SK-N-SH (cell line): ENCODE measurements at regions not wholly inside any gene's neighbourhood (a gene's known extent, or its start where the extent isn't known, plus 50 kb on each side); places are given as distances from the start of the nearest gene placed in this dataset.

Experiments
- CTCF ChIA-PET: fragments of 300-600, 350-600 bp; formaldehyde crosslinking; extraction: SDS; loops from one replicate; lab custom pipeline; 2021; lab: Yijun Ruan, JAX
- POLR2A ChIA-PET: fragments of 350-600 bp; sonication (Branson Sonifier 250); formaldehyde crosslinking; extraction: SDS; loops from one replicate; lab custom pipeline; 2020; ENCODE audit warnings: antibody characterized with exemption, inconsistent platforms; lab: Yijun Ruan, JAX
- DNase-seq: peaks from one replicate; pipeline ENCODE4 v3.0.0; 2012
- H2AFZ ChIP-seq: fragments of 200-600 bp; sonication (generic); 2 replicates; pipeline ENCODE4 v1.8.1; 2016; ENCODE audit warnings: antibody characterized with exemption, mild to moderate bottlenecking, low read depth
- H3F3A ChIP-seq: fragments of 200-600 bp; sonication (generic); replicated peaks from 2 replicates; pipeline ENCODE3; 2016; ENCODE audit warnings: antibody characterized with exemption, mild to moderate bottlenecking; ENCODE audit not compliant: insufficient read depth
- H3K27ac ChIP-seq, 2 experiments: fragments of 200-500 bp in 1 of 2; fragments of 200-600 bp in 1 of 2; sonication (Bioruptor generic) in 1 of 2; sonication (generic), shearing (Covaris generic) in 1 of 2; 2 replicates each; pipeline versions ENCODE4 v1.5.1 to v1.6.1; 2014 to 2016; ENCODE audit warnings: low read depth in 2 of 2, inconsistent platforms in 1 of 2, low read length in 1 of 2, mild to moderate bottlenecking in 1 of 2, mixed read lengths in 1 of 2
- H3K27me3 ChIP-seq: fragments of 200-600 bp; sonication (generic), shearing (Covaris generic); 2 replicates; pipeline ENCODE4 v1.6.1; 2016; ENCODE audit warnings: mixed run types; ENCODE audit not compliant: insufficient read depth
- H3K36me3 ChIP-seq, 2 experiments: fragments of 200-500 bp in 1 of 2; fragments of 200-600 bp in 1 of 2; sonication (Bioruptor generic) in 1 of 2; sonication (generic) in 1 of 2; replicated peaks in 1 of 2; 2 replicates each; pipeline versions ENCODE3 to v1.5.1; 2014 to 2016; ENCODE audit warnings: low read length in 1 of 2, mild to moderate bottlenecking in 1 of 2; ENCODE audit not compliant: insufficient read depth in 2 of 2, control insufficient read depth in 1 of 2
- H3K4me1 ChIP-seq, 2 experiments: fragments of 200-500 bp in 1 of 2; fragments of 200-600 bp in 1 of 2; sonication (Bioruptor generic) in 1 of 2; sonication (generic), shearing (Covaris generic) in 1 of 2; 2 replicates each; pipeline versions ENCODE4 v1.5.1 to v1.6.1; 2014 to 2016; ENCODE audit warnings: low read depth in 1 of 2, low read length in 1 of 2, mixed run types in 1 of 2; ENCODE audit not compliant: insufficient read depth in 2 of 2, control insufficient read depth in 1 of 2
- H3K4me2 ChIP-seq: fragments of 200-600 bp; sonication (generic), shearing (Covaris generic); 2 replicates; pipeline ENCODE4 v1.6.1; 2017; ENCODE audit warnings: mixed run types
- H3K4me3 ChIP-seq, 2 experiments: fragments of 200-500 bp in 1 of 2; fragments of 200-600 bp in 1 of 2; sonication (Bioruptor generic) in 1 of 2; sonication (generic), shearing (Covaris generic) in 1 of 2; 2 replicates each; pipeline versions ENCODE4 v1.5.1 to v1.8.1; 2014 to 2016; ENCODE audit warnings: low read depth in 2 of 2, inconsistent platforms in 1 of 2, low read length in 1 of 2, mild to moderate bottlenecking in 1 of 2, mixed read lengths in 1 of 2, moderate library complexity in 1 of 2
- H3K79me2 ChIP-seq: fragments of 200-600 bp; sonication (generic); 2 replicates; pipeline ENCODE4 v1.8.1; 2017; ENCODE audit warnings: mild to moderate bottlenecking; ENCODE audit not compliant: insufficient read depth
- H3K9ac ChIP-seq: fragments of 200-600 bp; sonication (generic); 2 replicates; pipeline ENCODE4 v1.6.1; 2017; ENCODE audit warnings: mixed run types
- H3K9me2 ChIP-seq: fragments of 200-600 bp; sonication (generic); 2 replicates; pipeline ENCODE4 v1.6.1; 2017; ENCODE audit warnings: mixed run types
- H3K9me3 ChIP-seq: fragments of 200-600 bp; sonication (generic); 2 replicates; pipeline ENCODE4 v1.6.1; 2017; ENCODE audit warnings: mixed run types, mild to moderate bottlenecking, moderate library complexity
- H4K20me1 ChIP-seq: fragments of 200-600 bp; sonication (generic); 2 replicates; pipeline ENCODE4 v1.6.1; 2017; ENCODE audit warnings: mild to moderate bottlenecking, mixed run types; ENCODE audit not compliant: insufficient read depth
- CTCF ChIP-seq: fragments of 200-600 bp; sonication (generic); IDR thresholded peaks from 2 replicates; pipeline ENCODE4 v1.6.1; 2017; ENCODE audit warnings: antibody characterized with exemption, mild to moderate bottlenecking, moderate library complexity
- ELF1 ChIP-seq: IDR thresholded peaks from 2 replicates; pipeline ENCODE4 v1.4.0; 2012
- FOXM1 ChIP-seq: IDR thresholded peaks from 2 replicates; pipeline ENCODE4 v1.4.0; 2012; ENCODE audit warnings: low read depth, mild to moderate bottlenecking
- GABPA ChIP-seq: IDR thresholded peaks from 2 replicates; pipeline ENCODE4 v1.4.0; 2012; ENCODE audit warnings: low read depth, mild to moderate bottlenecking
- JUND ChIP-seq: IDR thresholded peaks from 2 replicates; pipeline ENCODE4 v1.4.0; 2012
- MXI1 ChIP-seq: IDR thresholded peaks from 2 replicates; pipeline ENCODE4 v1.6.1; 2012; ENCODE audit warnings: mild to moderate bottlenecking, low read depth, low read length, improper control_type of control experiment
- RAD21 ChIP-seq: IDR thresholded peaks from 2 replicates; pipeline ENCODE4 v1.6.1; 2012; ENCODE audit warnings: mild to moderate bottlenecking, low read length
- RFX5 ChIP-seq: IDR thresholded peaks from 2 replicates; pipeline ENCODE4 v1.6.1; 2012; ENCODE audit warnings: mild to moderate bottlenecking, improper control_type of control experiment, low read length
- SMC3 ChIP-seq: IDR thresholded peaks from 2 replicates; pipeline ENCODE4 v1.6.1; 2012; ENCODE audit warnings: low read depth, low read length, improper control_type of control experiment
- TAF1 ChIP-seq: IDR thresholded peaks from 2 replicates; pipeline ENCODE4 v1.6.1; 2012; ENCODE audit warnings: low read depth, mild to moderate bottlenecking, low read length, moderate library complexity, borderline replicate concordance
- TEAD4 ChIP-seq: IDR thresholded peaks from 2 replicates; pipeline ENCODE4 v1.4.0; 2012; ENCODE audit warnings: mild to moderate bottlenecking, borderline replicate concordance; ENCODE audit not compliant: insufficient read depth
- USF1 ChIP-seq: IDR thresholded peaks from 2 replicates; pipeline ENCODE4 v1.4.0; 2012; ENCODE audit warnings: low read depth, borderline replicate concordance
- WGBS: methylation state at CpG from one replicate; pipeline ENCODE4 v1.1.6; 2017; ENCODE audit warnings: low lambda C conversion rate; 5-methylcytosine and 5-hydroxymethylcytosine counted together
- TF ChIP-seq, protein P1 (sequence below): IDR thresholded peaks from 2 replicates; pipeline ENCODE4 v1.6.1; 2012; ENCODE audit warnings: mild to moderate bottlenecking, low read depth, low read length, moderate library complexity
- TF ChIP-seq, protein P2 (sequence below): IDR thresholded peaks from 2 replicates; pipeline ENCODE4 v1.4.0; 2012; ENCODE audit warnings: low read depth, borderline replicate concordance
- TF ChIP-seq, protein P3 (sequence below): IDR thresholded peaks from 2 replicates; pipeline ENCODE4 v1.4.0; 2012; ENCODE audit warnings: low read depth

DNA sequence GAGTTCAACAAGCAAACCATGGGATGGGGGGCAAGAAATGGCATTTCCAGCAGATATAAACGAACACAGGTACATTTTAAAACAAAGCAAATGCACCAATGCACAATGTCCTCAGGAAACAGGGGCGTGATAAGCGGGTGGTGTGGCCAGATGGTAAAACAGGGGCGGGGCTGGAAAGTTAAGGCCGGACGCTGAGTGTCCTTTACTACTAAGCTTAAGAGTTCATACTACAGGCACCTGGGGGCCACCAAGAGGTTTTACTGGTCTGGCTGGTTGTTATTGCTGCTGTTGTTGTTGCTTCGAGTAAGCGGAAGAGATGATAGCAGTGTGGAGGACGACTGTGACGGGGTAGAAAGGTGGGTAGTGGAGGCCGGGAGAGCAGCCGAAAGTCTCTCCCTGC, 99.8 kb downstream of the ATPSCKMT start:
- DNase-seq = no peak
- Histone ChIP-seq H3K27me3 (no peaks in the 10 kb centered on the region), H3F3A (no peaks in the 10 kb centered on the region), H3K4me3 (no peak overlapping the region), H3K9me3 (no peaks in the 10 kb centered on the region), H3K9ac (no peak overlapping the region), H3K27ac (no peak overlapping the region), H3K9me2 (no peaks in the 10 kb centered on the region), H2AFZ (no peak overlapping the region), H3K36me3 (no peaks in the 10 kb centered on the region), H3K79me2 (no peaks in the 10 kb centered on the region), H3K4me1 (no peaks in the 10 kb centered on the region), H4K20me1 (no peaks in the 10 kb centered on the region), H3K4me2 (no peak overlapping the region)
- no peak for TF ChIP-seq TAF1
- TF ChIP-seq ELF1 = no peak
- no peak for TF ChIP-seq JUND
- TF ChIP-seq RFX5 = no peak
- no peak for TF ChIP-seq CTCF
- TF ChIP-seq, protein P1, sequence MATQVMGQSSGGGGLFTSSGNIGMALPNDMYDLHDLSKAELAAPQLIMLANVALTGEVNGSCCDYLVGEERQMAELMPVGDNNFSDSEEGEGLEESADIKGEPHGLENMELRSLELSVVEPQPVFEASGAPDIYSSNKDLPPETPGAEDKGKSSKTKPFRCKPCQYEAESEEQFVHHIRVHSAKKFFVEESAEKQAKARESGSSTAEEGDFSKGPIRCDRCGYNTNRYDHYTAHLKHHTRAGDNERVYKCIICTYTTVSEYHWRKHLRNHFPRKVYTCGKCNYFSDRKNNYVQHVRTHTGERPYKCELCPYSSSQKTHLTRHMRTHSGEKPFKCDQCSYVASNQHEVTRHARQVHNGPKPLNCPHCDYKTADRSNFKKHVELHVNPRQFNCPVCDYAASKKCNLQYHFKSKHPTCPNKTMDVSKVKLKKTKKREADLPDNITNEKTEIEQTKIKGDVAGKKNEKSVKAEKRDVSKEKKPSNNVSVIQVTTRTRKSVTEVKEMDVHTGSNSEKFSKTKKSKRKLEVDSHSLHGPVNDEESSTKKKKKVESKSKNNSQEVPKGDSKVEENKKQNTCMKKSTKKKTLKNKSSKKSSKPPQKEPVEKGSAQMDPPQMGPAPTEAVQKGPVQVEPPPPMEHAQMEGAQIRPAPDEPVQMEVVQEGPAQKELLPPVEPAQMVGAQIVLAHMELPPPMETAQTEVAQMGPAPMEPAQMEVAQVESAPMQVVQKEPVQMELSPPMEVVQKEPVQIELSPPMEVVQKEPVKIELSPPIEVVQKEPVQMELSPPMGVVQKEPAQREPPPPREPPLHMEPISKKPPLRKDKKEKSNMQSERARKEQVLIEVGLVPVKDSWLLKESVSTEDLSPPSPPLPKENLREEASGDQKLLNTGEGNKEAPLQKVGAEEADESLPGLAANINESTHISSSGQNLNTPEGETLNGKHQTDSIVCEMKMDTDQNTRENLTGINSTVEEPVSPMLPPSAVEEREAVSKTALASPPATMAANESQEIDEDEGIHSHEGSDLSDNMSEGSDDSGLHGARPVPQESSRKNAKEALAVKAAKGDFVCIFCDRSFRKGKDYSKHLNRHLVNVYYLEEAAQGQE = no peak
- TF ChIP-seq USF1 = no peak
- TF ChIP-seq FOXM1 = no peak
- no peak for TF ChIP-seq MXI1
- TF ChIP-seq RAD21 = no peak
- TF ChIP-seq SMC3 = no peak
- TF ChIP-seq TEAD4 = no peak
- TF ChIP-seq, protein P2, sequence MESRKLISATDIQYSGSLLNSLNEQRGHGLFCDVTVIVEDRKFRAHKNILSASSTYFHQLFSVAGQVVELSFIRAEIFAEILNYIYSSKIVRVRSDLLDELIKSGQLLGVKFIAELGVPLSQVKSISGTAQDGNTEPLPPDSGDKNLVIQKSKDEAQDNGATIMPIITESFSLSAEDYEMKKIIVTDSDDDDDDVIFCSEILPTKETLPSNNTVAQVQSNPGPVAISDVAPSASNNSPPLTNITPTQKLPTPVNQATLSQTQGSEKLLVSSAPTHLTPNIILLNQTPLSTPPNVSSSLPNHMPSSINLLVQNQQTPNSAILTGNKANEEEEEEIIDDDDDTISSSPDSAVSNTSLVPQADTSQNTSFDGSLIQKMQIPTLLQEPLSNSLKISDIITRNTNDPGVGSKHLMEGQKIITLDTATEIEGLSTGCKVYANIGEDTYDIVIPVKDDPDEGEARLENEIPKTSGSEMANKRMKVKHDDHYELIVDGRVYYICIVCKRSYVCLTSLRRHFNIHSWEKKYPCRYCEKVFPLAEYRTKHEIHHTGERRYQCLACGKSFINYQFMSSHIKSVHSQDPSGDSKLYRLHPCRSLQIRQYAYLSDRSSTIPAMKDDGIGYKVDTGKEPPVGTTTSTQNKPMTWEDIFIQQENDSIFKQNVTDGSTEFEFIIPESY = no peak
- no peak for TF ChIP-seq GABPA
- TF ChIP-seq, protein P3, sequence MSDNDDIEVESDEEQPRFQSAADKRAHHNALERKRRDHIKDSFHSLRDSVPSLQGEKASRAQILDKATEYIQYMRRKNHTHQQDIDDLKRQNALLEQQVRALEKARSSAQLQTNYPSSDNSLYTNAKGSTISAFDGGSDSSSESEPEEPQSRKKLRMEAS = no peak
- WGBS = 73% methylated on average over 12 of the region's 12 CpGs
- CTCF ChIA-PET = no interaction called here
- POLR2A ChIA-PET = no interaction called here
